ENCODE measurements at regions not wholly inside any gene's neighbourhood (a gene's known extent, or its start where the extent isn't known, plus 50 kb on each side); places are given as distances from the start of the nearest gene placed in this dataset.
A peak's percentile ranks its signal among the peaks of the same experiment; 100 is the strongest.
"Not testable (repeated sequence)": the region's sequence is repeated elsewhere in the genome, so short reads cannot be mapped to it uniquely, and the experiment has no call there.

DNA sequence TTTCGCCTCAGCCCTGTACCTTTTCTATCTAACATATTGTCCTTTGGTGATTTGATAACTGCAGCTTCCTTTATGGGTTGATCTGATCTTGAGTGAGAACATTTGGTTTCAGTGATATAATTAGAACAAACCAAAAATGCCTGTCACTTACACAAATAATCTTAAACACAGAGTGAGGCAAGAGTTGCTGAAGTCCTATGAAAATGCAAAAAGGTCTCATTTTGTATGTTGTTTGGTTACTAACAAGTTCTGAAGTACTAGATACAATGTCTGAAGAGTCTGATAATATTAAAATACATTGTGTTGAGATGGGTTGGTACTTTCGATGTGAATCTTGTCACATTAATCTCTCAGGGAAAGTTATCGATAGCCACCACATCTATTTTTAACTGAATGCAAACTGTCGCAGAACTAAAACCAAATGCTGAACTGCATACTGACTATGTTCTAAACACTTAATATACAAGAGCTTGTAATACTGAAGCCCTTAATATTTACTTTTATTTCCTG lies 70.4 kb upstream of the TMED7 start:
- intact Hi-C loops (cut with DNase I), result no loop called here
- DNase-seq (no peak), ATAC-seq (ENCODE audit: poor library complexity) (no peak)

DNA sequence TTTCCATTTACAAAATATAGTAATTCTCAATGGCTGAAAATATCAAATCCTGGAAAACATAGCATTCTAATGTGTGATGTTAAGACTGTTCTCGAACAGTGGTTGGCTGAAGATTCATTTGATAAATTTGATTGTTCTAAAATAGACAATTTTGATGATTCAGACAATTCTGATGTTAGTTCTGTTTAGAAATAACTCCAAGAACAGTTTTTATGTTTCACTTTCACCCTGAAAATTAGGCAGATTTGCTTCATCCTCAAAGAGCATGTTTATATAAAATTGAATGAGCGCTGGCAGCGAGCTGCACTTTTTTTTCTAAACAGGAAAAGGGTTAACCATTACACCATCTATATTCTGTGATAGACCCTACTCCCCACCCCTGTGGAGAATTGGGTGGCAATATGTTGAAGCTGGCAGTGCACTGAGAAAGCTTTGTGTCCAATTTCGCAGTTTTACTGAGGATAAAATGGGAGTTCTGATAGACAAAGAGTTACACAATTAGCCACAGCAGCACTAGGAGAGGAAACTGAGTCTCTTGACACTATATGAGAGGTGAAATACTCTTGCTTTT lies 69.6 kb upstream of the TMED7 start:
- no peak for ATAC-seq (ENCODE audit: poor library complexity)
- intact Hi-C loops (cut with DNase I), result no loop called here
- no peak for DNase-seq

DNA sequence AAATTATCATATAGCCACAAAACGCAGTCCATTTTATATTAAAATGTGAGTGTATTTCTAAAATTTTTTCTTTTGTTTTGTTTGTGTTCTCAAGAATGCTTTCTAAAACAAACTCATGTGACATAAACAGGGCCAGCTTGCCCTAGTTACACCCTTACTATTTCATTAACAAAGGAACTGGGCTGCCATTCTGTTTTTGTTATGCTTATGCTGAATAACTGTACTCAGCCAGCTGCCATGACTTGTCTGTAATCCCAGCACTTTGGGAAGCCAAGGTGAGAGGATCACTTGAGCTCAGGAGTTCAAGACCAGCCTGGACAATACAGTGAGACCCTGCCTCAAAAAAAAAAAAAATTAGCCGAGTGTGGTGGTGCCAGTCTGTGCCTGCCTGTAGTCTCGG lies 66.0 kb upstream of the TMED7 start:
- DNase-seq; intact Hi-C loops (cut with DNase I); ATAC-seq (ENCODE audit: poor library complexity): not testable (repeated sequence)

DNA sequence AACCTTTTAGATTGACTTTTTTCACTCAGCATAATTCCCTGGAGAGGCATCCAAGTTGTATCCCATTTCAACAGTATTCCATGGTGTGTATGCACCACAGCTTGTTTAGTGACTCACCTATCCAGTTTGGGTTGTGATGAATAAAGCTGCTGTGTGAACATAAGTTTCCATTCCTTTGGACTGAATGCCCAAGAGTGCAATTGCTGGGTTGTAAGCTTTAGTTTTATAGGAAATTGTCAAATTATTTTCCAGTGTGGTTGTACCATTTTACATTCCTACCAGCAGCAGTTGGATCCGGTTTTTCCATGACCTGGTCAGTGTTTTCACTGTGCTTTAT lies 60.9 kb upstream of the TMED7 start:
- intact Hi-C loops (cut with DNase I), result no loop called here
- no peak for ATAC-seq (ENCODE audit: poor library complexity)

DNA sequence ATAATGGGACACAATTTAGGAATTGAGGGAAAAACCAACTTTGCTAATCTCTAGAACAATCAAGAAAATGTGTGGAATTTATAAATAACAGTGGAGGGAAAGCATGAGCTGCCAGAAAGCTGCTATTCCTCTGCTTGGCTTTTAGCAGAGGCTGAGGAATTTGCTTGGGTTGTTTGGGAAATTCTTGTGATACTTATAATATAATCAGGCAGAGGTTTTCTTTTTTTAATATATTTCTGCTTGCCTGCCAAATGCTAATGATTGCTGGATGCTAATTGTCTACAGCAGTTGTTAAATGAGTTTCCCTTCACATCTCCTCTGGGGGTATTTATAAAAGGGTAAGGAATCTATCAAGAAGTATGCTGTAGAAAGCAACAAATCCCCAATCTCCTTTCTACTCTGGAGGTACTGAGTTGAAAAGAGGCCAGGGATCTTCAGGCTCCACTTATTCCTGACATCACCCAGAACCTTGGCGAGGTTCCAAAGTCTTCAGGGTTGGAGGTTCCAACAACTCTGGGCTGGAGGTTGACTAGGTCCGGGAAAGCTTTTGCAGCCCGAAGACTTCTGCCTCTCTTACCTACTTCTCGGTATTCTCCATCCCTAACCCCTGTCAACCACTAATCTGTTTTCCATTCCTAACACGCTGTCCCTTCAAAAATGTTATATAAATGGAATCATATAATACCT lies 60.4 kb upstream of the TMED7 start:
- ATAC-seq (ENCODE audit: poor library complexity) (peak; percentile 59), DNase-seq (no peak)
- intact Hi-C loops (cut with DNase I), result no loop called here

More for the DNA sequence above, 60.9 kb upstream of the TMED7 start:
- DNase-seq, result no peak

DNA sequence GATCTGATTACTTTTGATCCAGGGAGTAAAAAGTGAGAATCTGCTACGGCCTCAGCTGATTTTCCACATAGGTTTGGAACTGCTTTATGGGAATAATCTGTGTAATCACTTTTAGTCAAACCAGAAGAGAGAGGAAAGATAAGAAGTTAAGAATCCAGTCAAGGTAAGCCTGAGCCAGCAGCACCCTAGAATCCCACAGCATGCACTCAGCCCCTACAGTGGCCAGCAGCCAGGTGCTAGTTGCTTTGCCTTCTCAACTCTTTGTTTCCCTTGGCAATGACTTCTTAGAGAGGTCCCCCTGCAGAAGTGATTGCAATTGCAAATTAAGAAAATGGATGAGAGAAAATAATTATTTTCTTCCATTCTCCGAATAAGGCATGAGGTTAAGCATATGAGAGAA lies 59.7 kb upstream of the TMED7 start:
- intact Hi-C loops (cut with DNase I), result no loop called here
- ATAC-seq (ENCODE audit: poor library complexity) (no peak), DNase-seq (no peak)

DNA sequence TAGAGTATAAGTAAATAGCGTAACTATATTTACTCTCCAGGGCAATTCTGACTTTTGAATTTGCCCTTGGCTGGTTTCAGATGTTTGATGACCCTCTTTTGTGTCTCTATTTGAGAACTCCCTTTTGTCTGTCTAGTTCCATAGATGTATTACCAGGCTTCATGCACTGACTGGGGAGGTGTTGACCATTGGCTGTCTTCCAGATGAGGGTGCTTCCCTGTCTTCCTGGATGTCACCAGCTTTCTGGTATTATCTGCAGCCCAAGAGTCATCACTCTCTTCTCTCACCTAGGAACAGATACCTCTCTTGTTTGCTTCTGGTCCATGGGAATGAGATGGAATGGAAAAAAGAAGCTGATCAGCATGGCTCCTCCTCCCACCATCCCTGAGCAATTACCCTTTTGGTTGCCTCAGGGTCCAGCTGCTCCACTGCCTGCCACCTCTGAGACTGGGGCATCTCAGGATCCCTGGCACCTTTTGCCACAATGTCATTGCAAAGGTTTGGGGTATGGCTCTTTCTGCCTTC lies 58.7 kb upstream of the TMED7 start:
- no peak for DNase-seq
- ATAC-seq (ENCODE audit: poor library complexity), result no peak
- intact Hi-C loops (cut with DNase I), result no loop called here

DNA sequence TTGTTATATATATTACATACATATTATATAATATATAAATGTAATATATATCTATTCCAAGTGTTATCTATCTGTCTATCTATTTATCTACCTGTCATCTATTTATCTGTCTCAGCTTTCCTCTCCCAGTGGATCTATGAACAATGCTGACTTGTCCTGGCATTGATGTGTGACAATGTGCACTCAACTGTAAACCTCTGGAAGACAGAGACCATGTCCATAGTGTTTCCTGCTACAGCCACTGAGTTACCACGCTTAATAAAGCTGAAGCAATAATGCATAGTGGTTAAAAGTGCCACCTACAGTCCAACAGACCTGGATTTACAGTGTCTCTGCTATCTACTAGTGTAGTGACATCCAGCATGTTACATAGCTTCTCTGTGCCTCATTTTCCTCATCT lies 57.2 kb upstream of the TMED7 start:
- intact Hi-C loops (cut with DNase I), result no loop called here
- ATAC-seq (ENCODE audit: poor library complexity) (no peak), DNase-seq (no peak)
